ENCODE measurements at regions not wholly inside any gene's neighbourhood (a gene's known extent, or its start where the extent isn't known, plus 50 kb on each side); places are given as distances from the start of the nearest gene placed in this dataset.
A peak's percentile ranks its signal among the peaks of the same experiment; 100 is the strongest.
"Not testable (repeated sequence)": the region's sequence is repeated elsewhere in the genome, so short reads cannot be mapped to it uniquely, and the experiment has no call there.

- DNase-seq, result no peak
Observed at GRCh38 chr9:110128664-110129329, 79.2 kb downstream of the C9orf152 start.

- DNase-seq, result no peak
Observed at GRCh38 chr9:110129425-110129824, 78.5 kb downstream of the C9orf152 start.

- DNase-seq, result no peak
Observed at GRCh38 chr9:110130211-110130610, 77.7 kb downstream of the C9orf152 start.

- DNase-seq, result no peak
Observed at GRCh38 chr9:110130791-110131416, 77.1 kb downstream of the C9orf152 start.

GRCh38 chr9:110131499-110131898 lies 76.5 kb downstream of the C9orf152 start:
- no peak for DNase-seq

- DNase-seq, result not testable (repeated sequence)
Observed at GRCh38 chr9:110132531-110132930, 75.4 kb downstream of the C9orf152 start.

- DNase-seq, result no peak
Observed at GRCh38 chr9:110133059-110133458, 74.9 kb downstream of the C9orf152 start.

- DNase-seq, result no peak
Observed at GRCh38 chr9:110133608-110134210, 74.2 kb downstream of the C9orf152 start.

- DNase-seq, result no peak
Observed at GRCh38 chr9:110135846-110136245, 72.1 kb downstream of the C9orf152 start.

- no peak for DNase-seq
Observed at GRCh38 chr9:110136802-110137201, 71.2 kb downstream of the C9orf152 start.

GRCh38 chr9:110140276-110140675 lies 67.7 kb downstream of the C9orf152 start:
- DNase-seq, result no peak

- peak; percentile 86 for DNase-seq
Observed at GRCh38 chr9:110141227-110141793, 66.6 kb downstream of the C9orf152 start.

GRCh38 chr9:110142253-110142652 lies 65.7 kb downstream of the C9orf152 start:
- no peak for DNase-seq

- DNase-seq, result no peak
Observed at GRCh38 chr9:110142868-110143481, 65.0 kb downstream of the C9orf152 start.

- no peak for DNase-seq
Observed at GRCh38 chr9:110143485-110143884, 64.5 kb downstream of the C9orf152 start.

- no peak for DNase-seq
Observed at GRCh38 chr9:110143950-110144545, 63.9 kb downstream of the C9orf152 start.

- no peak for DNase-seq
Observed at GRCh38 chr9:110146373-110146772, 61.6 kb downstream of the C9orf152 start.

- DNase-seq, result no peak
Observed at GRCh38 chr9:110148384-110148783, 59.6 kb downstream of the C9orf152 start.

- no peak for DNase-seq
Observed at GRCh38 chr9:110148891-110149290, 59.1 kb downstream of the C9orf152 start.

Data from amniotic stem cell (primary cell).